HG02973 (cell line): ENCODE measurements at regions not wholly inside any gene's neighbourhood (a gene's known extent, or its start where the extent isn't known, plus 50 kb on each side); places are given as distances from the start of the nearest gene placed in this dataset.

ENCODE experiments used
- ATAC-seq: cut with Tn5 transposase; IDR thresholded peaks from one replicate; pipeline ENCODE4 v1.9.1; 2021; ENCODE audit warnings: moderate library complexity; ENCODE audit not compliant: unreplicated experiment

DNA sequence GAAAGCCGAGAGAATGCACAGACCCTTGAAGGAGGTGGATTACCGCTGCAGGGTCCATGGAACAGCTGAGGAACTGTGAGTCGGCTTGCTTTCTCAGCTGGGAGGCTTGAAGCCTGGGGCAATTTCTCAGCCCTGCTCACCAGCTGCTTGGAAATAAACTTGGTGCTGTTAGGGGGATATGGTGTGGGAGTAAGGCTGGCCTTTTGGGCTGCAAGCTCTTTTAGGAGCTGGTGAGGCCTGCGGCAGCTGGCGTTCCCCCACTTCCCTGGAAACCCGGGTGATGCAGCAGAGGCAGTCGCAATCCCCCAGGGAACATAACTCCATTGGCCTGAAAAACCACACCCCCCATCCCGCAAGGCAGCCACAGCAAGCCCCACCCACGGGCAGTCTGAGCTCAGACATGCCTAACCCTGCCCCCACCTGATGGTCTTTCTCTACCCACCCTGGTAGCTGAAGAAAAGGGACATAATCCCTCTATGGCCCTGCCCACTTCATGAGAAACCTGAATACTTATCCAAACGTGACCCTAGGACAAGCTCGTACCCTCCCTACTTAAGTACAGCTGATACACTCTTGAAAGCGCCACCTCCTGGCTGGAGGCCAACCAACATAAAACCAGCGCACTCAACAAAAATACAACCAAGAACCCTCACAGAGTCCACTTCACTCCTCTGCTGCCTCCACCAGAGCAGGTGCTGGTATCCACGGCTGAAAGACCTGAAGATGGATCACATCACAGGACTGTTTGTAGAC lies 1995.8 kb downstream of the NCAM2 start:
- no peak for ATAC-seq

GRCh38 chr21:23003951-23004350 lies 2005.7 kb downstream of the NCAM2 start:
- ATAC-seq: no peak

- ATAC-seq: no peak
These were observed 2010.5 kb downstream of the NCAM2 start for GRCh38 chr21:23008601-23009202.

DNA sequence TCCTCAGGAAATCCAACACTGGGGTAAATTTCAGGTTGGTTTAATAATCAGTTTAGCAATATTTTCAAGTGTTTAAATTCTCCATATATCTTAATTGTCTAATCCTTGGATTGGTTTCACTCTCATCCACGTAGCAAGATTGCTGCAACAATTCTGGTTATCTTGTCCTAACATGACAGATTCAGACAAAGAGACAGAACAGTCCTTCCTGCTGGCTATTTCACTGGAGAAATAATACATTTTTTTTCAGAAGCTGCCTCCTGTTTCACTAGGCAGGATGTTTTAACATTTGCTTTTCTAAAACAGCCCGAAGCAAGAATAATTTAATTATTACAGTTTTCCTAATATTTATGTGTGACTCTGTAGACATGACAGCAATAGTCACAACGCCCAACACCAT lies 2011.2 kb downstream of the NCAM2 start:
- ATAC-seq: no peak

DNA sequence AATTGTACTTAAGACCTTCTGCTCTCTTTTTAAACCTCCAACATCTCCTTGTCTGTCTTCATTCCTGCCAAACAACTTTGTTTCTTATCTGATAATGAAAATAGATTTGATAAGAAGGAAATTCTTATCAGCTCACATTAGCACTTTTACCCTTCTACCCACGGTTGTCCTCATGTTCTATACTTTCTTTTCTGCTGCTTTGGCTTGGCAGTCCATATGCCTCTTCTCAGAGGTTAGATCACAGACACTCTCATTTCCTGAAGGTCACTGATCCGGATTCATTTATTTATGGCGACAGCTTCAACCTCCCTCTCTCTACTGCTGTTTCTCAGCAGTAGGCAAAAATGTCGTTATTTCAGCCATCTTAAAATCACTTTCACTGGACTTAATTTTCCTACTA lies 2015.8 kb downstream of the NCAM2 start:
- ATAC-seq: no peak

GRCh38 chr21:23016617-23017016 lies 2018.4 kb downstream of the NCAM2 start:
- no peak for ATAC-seq

DNA sequence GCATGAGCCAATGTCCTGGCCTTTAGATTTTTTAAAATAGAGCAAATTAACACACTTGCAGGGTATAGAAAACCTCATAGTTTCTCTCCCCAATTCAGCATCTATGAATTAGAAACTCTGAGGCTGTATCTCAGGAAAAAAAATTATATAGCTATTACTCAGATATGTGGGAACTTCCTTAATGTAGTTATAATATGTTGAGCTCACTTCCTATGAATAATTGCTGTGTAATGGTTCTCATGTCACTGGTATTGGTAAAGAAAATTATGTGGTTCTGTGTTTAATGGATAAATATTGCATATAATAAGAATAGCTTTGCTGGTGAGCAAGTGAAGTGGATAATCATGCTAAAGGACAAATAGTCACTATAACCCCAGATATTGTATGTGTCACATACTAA lies 2019.8 kb downstream of the NCAM2 start:
- ATAC-seq: no peak

DNA sequence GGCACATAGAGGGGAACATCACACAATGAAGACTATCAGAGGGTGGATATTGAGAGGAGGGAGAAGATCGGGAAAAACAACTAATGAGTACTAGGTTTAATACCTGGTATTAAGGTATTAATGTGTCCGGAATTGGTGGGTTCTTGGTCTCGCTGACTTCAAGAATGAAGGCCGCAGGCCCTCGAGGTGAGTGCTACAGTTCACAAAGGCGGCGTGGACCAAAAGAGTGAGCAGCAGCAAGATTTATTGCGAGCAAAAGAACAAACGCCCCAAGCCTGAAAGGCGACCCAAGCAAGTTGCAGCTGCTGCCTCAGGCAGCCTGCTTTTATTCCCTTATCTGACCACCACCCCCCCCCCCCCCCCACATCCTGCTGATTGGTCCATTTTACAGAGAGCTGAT lies 2022.8 kb downstream of the NCAM2 start:
- no peak for ATAC-seq

GRCh38 chr21:23021481-23021880 lies 2023.3 kb downstream of the NCAM2 start:
- no peak for ATAC-seq

DNA sequence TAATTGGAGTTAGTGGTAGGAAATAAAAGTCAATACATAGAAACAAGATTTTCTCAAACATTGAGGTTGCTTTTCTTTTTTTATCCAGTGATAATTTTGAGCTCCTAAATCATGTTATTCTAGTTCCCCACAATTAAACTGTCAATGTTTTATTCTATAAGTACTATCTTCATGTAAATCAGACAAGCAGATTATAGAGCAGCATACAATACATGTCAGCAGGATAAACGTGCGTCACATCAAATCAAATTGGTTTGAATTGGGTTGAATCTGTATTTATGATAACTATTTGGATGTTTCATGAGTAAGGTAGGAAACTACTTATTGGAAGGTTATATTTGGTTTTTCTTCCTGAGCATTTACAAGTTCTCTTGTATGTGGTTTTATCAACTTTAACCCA lies 2028.7 kb downstream of the NCAM2 start:
- ATAC-seq: no peak

- no peak for ATAC-seq
These were observed 2041.6 kb downstream of the NCAM2 start for GRCh38 chr21:23039846-23040245.

GRCh38 chr21:23045955-23046354 lies 2047.7 kb downstream of the NCAM2 start:
- ATAC-seq: no peak

GRCh38 chr21:23067672-23068071 lies 2069.5 kb downstream of the NCAM2 start:
- no peak for ATAC-seq

DNA sequence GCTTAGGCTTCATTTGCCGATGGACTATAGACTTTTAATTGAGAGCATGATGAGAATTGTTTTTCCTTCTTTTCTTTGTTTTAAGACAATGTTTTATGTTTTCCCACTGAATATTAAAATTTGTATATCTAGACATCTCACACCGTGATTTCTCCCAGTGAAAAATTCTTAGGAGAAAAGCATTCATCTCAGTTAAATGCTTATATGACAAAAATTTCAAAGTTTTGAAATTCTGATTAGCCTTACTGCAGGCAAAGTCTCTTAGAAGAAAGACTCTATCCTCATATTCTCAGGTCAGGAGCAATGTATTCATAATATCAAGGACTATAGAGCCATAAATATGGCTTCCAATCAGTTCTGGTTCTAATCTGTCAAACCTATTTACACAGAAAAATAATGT lies 2085.0 kb downstream of the NCAM2 start:
- ATAC-seq: no peak

DNA sequence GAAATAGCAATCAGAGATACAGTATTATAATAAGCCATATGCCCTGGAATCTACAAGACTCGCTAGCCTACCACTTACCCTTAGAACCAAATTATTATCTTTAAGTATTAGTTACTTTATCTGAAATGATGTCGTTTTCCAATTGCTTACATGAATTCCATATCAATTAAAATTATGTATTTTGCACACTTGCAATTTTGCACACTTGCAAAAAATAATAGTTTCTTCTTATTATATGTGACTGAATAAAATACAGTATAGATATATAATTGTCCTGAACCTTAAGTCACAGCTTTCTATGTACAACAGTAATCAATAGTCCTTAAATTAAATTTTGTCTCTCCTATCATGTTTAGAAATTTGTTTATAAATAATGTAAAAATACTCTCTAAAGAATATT lies 2095.1 kb downstream of the NCAM2 start:
- ATAC-seq: no peak

- no peak for ATAC-seq
These were observed 2101.0 kb downstream of the NCAM2 start for GRCh38 chr21:23099185-23099584.

DNA sequence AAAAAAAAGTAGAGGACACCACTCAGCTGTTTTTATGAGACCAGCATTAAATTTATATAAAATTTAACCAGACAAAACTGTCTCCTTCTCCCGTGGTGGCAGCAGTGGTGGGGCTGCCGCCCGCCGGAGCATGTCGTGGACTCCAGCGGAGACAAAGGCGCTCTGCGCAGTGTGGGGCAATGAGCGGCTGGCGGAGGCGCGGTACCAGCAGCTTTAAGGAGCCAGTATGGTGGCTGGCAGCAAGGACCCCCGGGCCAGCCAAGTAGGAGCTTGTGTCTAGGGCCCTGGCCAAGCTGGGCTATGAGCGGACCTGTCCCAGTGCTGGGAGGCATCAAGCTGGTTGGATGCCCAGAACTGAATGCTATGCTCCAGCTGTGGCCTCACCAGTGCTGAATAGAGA lies 2102.9 kb downstream of the NCAM2 start:
- ATAC-seq: no peak

DNA sequence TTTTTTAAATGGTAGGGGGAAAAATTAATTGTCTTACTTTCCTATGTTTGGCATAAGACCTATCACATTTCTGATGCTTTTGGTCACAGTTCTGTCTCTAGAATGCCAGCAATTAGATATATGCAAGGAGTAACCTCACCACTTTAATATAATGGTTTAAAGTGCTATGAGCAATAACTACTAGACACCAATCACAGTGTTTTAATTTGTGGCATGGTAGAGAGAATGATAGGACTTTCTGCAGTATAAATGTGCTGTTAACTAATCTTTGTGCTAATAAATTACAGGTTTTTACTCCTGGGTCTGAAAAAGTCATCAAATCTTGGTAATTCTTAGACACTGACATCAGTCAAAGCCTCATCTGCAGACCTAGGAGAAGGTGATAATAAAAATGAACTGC lies 2110.3 kb downstream of the NCAM2 start:
- no peak for ATAC-seq

GRCh38 chr21:23111070-23111600 lies 2112.9 kb downstream of the NCAM2 start:
- no peak for ATAC-seq

DNA sequence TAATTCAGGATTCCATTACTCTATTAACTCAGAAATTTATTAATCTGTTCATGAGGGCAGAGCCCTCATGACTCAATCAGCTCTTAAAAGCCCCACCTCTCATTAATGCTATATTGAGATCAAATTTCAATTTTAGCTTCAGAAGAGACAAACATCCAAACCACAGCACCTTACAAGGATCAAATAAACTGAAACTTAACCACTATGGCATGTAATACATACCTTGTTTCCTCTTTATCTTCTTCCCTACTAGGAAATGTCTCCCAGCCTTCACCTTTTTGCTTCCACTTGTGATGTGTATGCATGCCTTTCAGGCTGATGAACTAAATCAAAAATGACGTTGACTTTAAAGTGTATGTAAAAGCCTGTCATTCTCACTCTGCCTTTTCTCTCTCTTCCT lies 2121.3 kb downstream of the NCAM2 start:
- ATAC-seq: no peak

- ATAC-seq: no peak
These were observed 2129.8 kb downstream of the NCAM2 start for GRCh38 chr21:23127973-23128372.

- ATAC-seq: no peak
These were observed 2132.1 kb downstream of the NCAM2 start for GRCh38 chr21:23130308-23130707.

- ATAC-seq: no peak
These were observed 2133.0 kb downstream of the NCAM2 start for GRCh38 chr21:23131177-23131576.
